ENCODE measurements at regions not wholly inside any gene's neighbourhood (a gene's known extent, or its start where the extent isn't known, plus 50 kb on each side); places are given as distances from the start of the nearest gene placed in this dataset.

DNA sequence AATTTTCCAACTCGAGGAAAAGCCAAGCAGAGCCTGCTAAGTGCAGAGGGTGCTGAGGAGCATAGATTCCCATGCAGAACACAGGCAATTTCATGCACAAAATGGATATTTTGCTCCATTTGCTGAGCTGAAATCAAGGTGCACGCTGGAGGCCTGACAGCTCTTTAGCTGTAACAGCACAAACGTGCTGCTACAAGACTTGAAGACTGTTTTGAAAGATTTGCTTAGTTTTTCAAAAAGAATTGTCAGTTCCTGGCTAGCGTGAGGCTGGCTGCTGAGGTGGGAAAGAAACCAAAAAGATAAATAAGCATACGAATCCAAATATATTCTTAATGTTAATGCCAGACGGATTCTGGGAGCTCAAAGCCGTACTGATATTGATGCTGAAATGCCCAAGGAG lies 309.0 kb upstream of the MAF start:
- no peaks in the 10 kb centered on the region for H3F3A ChIP-seq (ENCODE audit: low read length, unreplicated experiment)
- no TSS peak for BruUV-seq (replicated peaks)
- ATAC-seq (no peak), DNase-seq (no peak)
- H3K79me2 ChIP-seq (ENCODE audit: low read length), result no peaks in the 10 kb centered on the region
- H3K9ac ChIP-seq (ENCODE audit: low read length), result no peak overlapping the region
- H3K4me1 ChIP-seq (ENCODE audit: insufficient read depth, low read length), result no peaks in the 10 kb centered on the region
- H3K9me2 ChIP-seq (replicated peaks; ENCODE audit: low read length), result no peaks in the 10 kb centered on the region
- H3K4me3 ChIP-seq (ENCODE audit: low read length), result no peak overlapping the region
- no peak overlapping the region for H3K27ac ChIP-seq (ENCODE audit: low read length)
- no peaks in the 10 kb centered on the region for H3K9me3 ChIP-seq (ENCODE audit: low read length)
- no peak overlapping the region for H2AFZ ChIP-seq (ENCODE audit: low read length)
- ChIA-PET POLR2A (ENCODE audit: unreplicated experiment) (no interaction called here), CTCF (no interaction called here)
- TF ChIP-seq EZH2 (IDR thresholded peaks at IDR 0.05; ENCODE audit: low read length, unreplicated experiment) (no peak), EZH2phosphoT487 (IDR thresholded peaks at IDR 0.05; ENCODE audit: borderline replicate concordance, low read length) (no peak)
- TF ChIP-seq, protein P1, sequence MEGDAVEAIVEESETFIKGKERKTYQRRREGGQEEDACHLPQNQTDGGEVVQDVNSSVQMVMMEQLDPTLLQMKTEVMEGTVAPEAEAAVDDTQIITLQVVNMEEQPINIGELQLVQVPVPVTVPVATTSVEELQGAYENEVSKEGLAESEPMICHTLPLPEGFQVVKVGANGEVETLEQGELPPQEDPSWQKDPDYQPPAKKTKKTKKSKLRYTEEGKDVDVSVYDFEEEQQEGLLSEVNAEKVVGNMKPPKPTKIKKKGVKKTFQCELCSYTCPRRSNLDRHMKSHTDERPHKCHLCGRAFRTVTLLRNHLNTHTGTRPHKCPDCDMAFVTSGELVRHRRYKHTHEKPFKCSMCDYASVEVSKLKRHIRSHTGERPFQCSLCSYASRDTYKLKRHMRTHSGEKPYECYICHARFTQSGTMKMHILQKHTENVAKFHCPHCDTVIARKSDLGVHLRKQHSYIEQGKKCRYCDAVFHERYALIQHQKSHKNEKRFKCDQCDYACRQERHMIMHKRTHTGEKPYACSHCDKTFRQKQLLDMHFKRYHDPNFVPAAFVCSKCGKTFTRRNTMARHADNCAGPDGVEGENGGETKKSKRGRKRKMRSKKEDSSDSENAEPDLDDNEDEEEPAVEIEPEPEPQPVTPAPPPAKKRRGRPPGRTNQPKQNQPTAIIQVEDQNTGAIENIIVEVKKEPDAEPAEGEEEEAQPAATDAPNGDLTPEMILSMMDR (conservative IDR thresholded peaks at IDR 0.05; ENCODE audit: low read depth, low read length), result no peak
- no peaks in the 10 kb centered on the region for H3K36me3 ChIP-seq (ENCODE audit: low read depth, low read length)
- no peaks in the 10 kb centered on the region for H3K27me3 ChIP-seq (ENCODE audit: low read length)
- H3K4me2 ChIP-seq (ENCODE audit: low read length), result no peak overlapping the region
- no peaks in the 10 kb centered on the region for H4K20me1 ChIP-seq (ENCODE audit: low read length)
- intact Hi-C loops (cut with micrococcal nuclease), result no loop called here

DNA sequence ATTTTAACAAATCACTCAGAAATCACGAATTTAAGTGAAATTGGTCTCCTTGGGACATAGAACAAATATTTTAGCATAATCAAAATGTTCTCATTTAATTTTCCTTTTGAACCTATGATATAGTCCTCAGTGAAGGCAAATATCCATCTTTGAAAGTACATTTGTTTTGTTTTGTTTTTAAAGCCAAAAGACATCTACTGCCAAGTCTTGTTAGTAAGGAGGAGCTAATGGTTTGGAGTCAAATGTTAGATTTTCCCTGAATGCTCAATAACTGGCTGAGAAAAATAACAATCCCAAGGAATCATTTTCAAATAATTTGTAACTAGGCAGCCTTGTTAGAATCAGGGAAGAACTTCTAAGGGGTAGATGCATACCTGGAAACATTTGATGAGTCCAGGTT lies 302.9 kb upstream of the MAF start:
- no TSS peak for BruUV-seq (replicated peaks)
- no peak overlapping the region for H3K4me3 ChIP-seq (ENCODE audit: low read length)
- H3K4me2 ChIP-seq (ENCODE audit: low read length), result no peak overlapping the region
- H3K27me3 ChIP-seq (ENCODE audit: low read length), result no peaks in the 10 kb centered on the region
- H3K9me3 ChIP-seq (ENCODE audit: low read length), result no peaks in the 10 kb centered on the region
- ChIA-PET CTCF (no interaction called here), POLR2A (ENCODE audit: unreplicated experiment) (no interaction called here)
- H2AFZ ChIP-seq (ENCODE audit: low read length), result no peak overlapping the region
- no peaks in the 10 kb centered on the region for H3K79me2 ChIP-seq (ENCODE audit: low read length)
- H3K4me1 ChIP-seq (ENCODE audit: insufficient read depth, low read length), result no peaks in the 10 kb centered on the region
- intact Hi-C loops (cut with micrococcal nuclease), result no loop called here
- no peaks in the 10 kb centered on the region for H4K20me1 ChIP-seq (ENCODE audit: low read length)
- TF ChIP-seq, protein P1 (conservative IDR thresholded peaks at IDR 0.05; ENCODE audit: low read depth, low read length), result no peak
- TF ChIP-seq EZH2phosphoT487 (IDR thresholded peaks at IDR 0.05; ENCODE audit: borderline replicate concordance, low read length) (no peak), EZH2 (IDR thresholded peaks at IDR 0.05; ENCODE audit: low read length, unreplicated experiment) (no peak)
- no peaks in the 10 kb centered on the region for H3K9me2 ChIP-seq (replicated peaks; ENCODE audit: low read length)
- H3K9ac ChIP-seq (ENCODE audit: low read length), result no peak overlapping the region
- H3K27ac ChIP-seq (ENCODE audit: low read length), result no peak overlapping the region
- H3F3A ChIP-seq (ENCODE audit: low read length, unreplicated experiment), result no peaks in the 10 kb centered on the region
- DNase-seq (no peak), ATAC-seq (no peak)
- H3K36me3 ChIP-seq (ENCODE audit: low read depth, low read length), result no peaks in the 10 kb centered on the region

DNA sequence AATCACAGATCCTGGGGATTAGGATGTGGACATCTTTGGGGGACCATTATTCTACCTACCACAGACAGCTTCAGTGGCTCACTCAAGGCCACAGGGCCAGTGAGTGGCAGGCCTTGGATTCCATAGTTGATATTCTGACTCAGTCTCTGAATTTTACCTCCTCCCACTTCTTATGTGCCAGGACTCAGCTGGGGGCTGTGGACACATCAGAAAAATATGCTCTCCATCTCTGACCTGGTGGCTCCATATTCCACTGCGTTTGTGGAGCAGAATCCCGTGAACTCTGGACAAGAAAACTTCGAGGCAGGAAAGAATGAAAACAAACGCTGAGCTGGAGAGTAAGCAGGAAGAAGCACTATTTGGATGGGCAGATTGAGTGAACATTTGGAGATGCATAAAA lies 301.8 kb upstream of the MAF start:
- H3K4me1 ChIP-seq (ENCODE audit: insufficient read depth, low read length), result no peaks in the 10 kb centered on the region
- H3K9me3 ChIP-seq (ENCODE audit: low read length), result no peaks in the 10 kb centered on the region
- POLR2A ChIA-PET (ENCODE audit: unreplicated experiment), result no interaction called here
- intact Hi-C loops (cut with micrococcal nuclease), result no loop called here
- DNase-seq, result no peak
- H3K27me3 ChIP-seq (ENCODE audit: low read length), result no peaks in the 10 kb centered on the region
- H3K36me3 ChIP-seq (ENCODE audit: low read depth, low read length), result no peaks in the 10 kb centered on the region
- TF ChIP-seq EZH2 (IDR thresholded peaks at IDR 0.05; ENCODE audit: low read length, unreplicated experiment) (no peak), EZH2phosphoT487 (IDR thresholded peaks at IDR 0.05; ENCODE audit: borderline replicate concordance, low read length) (no peak)
- TF ChIP-seq, protein P1 (conservative IDR thresholded peaks at IDR 0.05; ENCODE audit: low read depth, low read length), result no peak
- CTCF ChIA-PET, result no interaction called here
- H3F3A ChIP-seq (ENCODE audit: low read length, unreplicated experiment), result no peaks in the 10 kb centered on the region
- H3K9me2 ChIP-seq (replicated peaks; ENCODE audit: low read length), result no peaks in the 10 kb centered on the region
- H3K9ac ChIP-seq (ENCODE audit: low read length), result no peak overlapping the region
- no peak overlapping the region for H3K27ac ChIP-seq (ENCODE audit: low read length)
- ATAC-seq, result no peak
- no peaks in the 10 kb centered on the region for H3K79me2 ChIP-seq (ENCODE audit: low read length)
- no TSS peak for BruUV-seq (replicated peaks)
- H3K4me3 ChIP-seq (ENCODE audit: low read length), result no peak overlapping the region
- no peaks in the 10 kb centered on the region for H4K20me1 ChIP-seq (ENCODE audit: low read length)
- H3K4me2 ChIP-seq (ENCODE audit: low read length), result no peak overlapping the region
- H2AFZ ChIP-seq (ENCODE audit: low read length), result no peak overlapping the region

All from PC-3 (cell line).